SU-DHL-6 (cell line): ENCODE measurements at regions not wholly inside any gene's neighbourhood (a gene's known extent, or its start where the extent isn't known, plus 50 kb on each side); places are given as distances from the start of the nearest gene placed in this dataset.

Experiments used
- CTCF ChIP-seq: fragments of 200-600 bp; sonication (generic); IDR thresholded peaks from one replicate; pipeline ENCODE4 v1.5.1; 2017; ENCODE audit warnings: antibody characterized with exemption, mild to moderate bottlenecking, low read length, moderate library complexity; ENCODE audit not compliant: insufficient read depth, poor library complexity, severe bottlenecking
- EZH2phosphoT487 ChIP-seq: fragments of 200-600 bp; sonication (generic), shearing (Covaris generic); conservative IDR thresholded peaks from 2 replicates; pipeline ENCODE4 v1.6.1; 2018; ENCODE audit warnings: mild to moderate bottlenecking, antibody characterized with exemption, low read length, moderate library complexity, mixed read lengths

- TF ChIP-seq CTCF (no peak), EZH2phosphoT487 (no peak)
Measured at GRCh38 chr10:58013406-58013805, 254.3 kb downstream of the IPMK start.
